SK-N-SH treated with all-trans-retinoic acid at 6 μM for 48 hours (cell line): ENCODE measurements at regions not wholly inside any gene's neighbourhood (a gene's known extent, or its start where the extent isn't known, plus 50 kb on each side); places are given as distances from the start of the nearest gene placed in this dataset.

Experiments
- ATAC-seq: fragments of 200-7000 bp; cut with Tn5 transposase; 3 replicates; pipeline ENCODE4 v1.9.1; 2020; ENCODE audit warnings: mild to moderate bottlenecking, moderate library complexity
- ARNTL ChIP-seq: fragments of 450-650 bp; formaldehyde crosslinking; IDR thresholded peaks from 2 replicates; pipeline ENCODE4 v1.5.0; 2020; ENCODE audit warnings: low read depth, mild to moderate bottlenecking, moderate library complexity, borderline replicate concordance
- BACH2 ChIP-seq: fragments of 250-450 bp; sonication (Bioruptor Pico); IDR thresholded peaks from 2 replicates; pipeline ENCODE4 v1.9.0; 2021; ENCODE audit warnings: mild to moderate bottlenecking, borderline replicate concordance
- CSDC2 ChIP-seq: fragments of 250-450 bp; sonication (Bioruptor Pico); IDR thresholded peaks from 2 replicates; pipeline ENCODE4 v1.5.0; 2020; ENCODE audit warnings: mild to moderate bottlenecking, moderate library complexity
- ESRRG ChIP-seq: fragments of 250-450 bp; sonication (Bioruptor Pico); IDR thresholded peaks from 2 replicates; pipeline ENCODE4 v1.6.1; 2021; ENCODE audit warnings: mild to moderate bottlenecking
- GLIS3 ChIP-seq: fragments of 250-450 bp; sonication (Bioruptor Pico); IDR thresholded peaks from 2 replicates; pipeline ENCODE4 v1.5.0; 2020; ENCODE audit warnings: mild to moderate bottlenecking, moderate library complexity
- ISL1 ChIP-seq: fragments of 250-450 bp; sonication (Bioruptor Pico); IDR thresholded peaks from 2 replicates; pipeline ENCODE4 v2.1.2; 2022; ENCODE audit warnings: mild to moderate bottlenecking, moderate library complexity
- OSR1 ChIP-seq: fragments of 250-450 bp; sonication (Bioruptor Pico); IDR thresholded peaks from 2 replicates; pipeline ENCODE4 v1.8.0; 2022; ENCODE audit warnings: moderate library complexity, mild to moderate bottlenecking, inconsistent platforms
- PPARA ChIP-seq: fragments of 250-450 bp; sonication (Bioruptor Pico); IDR thresholded peaks from 2 replicates; pipeline ENCODE4 v1.5.0; 2020; ENCODE audit warnings: mild to moderate bottlenecking, borderline replicate concordance
- RARB ChIP-seq: fragments of 250-450 bp; sonication (Bioruptor Pico); IDR thresholded peaks from 2 replicates; pipeline ENCODE4 v1.8.0; 2021; ENCODE audit warnings: mild to moderate bottlenecking, moderate library complexity
- SNAI2 ChIP-seq: fragments of 250-450 bp; sonication (Bioruptor Pico); IDR thresholded peaks from 2 replicates; pipeline ENCODE4 v1.5.0; 2020; ENCODE audit warnings: mild to moderate bottlenecking, moderate library complexity
- TCF4 ChIP-seq: fragments of 250-450 bp; sonication (Bioruptor Pico); IDR thresholded peaks from 2 replicates; pipeline ENCODE4 v1.8.0; 2021; ENCODE audit warnings: mild to moderate bottlenecking, moderate library complexity, borderline replicate concordance
- TOX ChIP-seq: fragments of 250-450 bp; sonication (Bioruptor Pico); IDR thresholded peaks from 2 replicates; pipeline ENCODE4 v1.8.0; 2021; ENCODE audit warnings: mild to moderate bottlenecking, moderate library complexity, borderline replicate concordance
- ZC3H10 ChIP-seq: fragments of 250-450 bp; sonication (Bioruptor Pico); IDR thresholded peaks from 2 replicates; pipeline ENCODE4 v1.5.1; 2021; ENCODE audit warnings: mild to moderate bottlenecking, moderate library complexity
- ZFP3 ChIP-seq: fragments of 250-450 bp; sonication (Bioruptor Pico); IDR thresholded peaks from 2 replicates; pipeline ENCODE4 v1.5.0; 2020; ENCODE audit warnings: mild to moderate bottlenecking, moderate library complexity
- ZFP30 ChIP-seq: fragments of 450-650 bp; formaldehyde crosslinking; IDR thresholded peaks from 2 replicates; pipeline ENCODE4 v1.5.0; 2022; ENCODE audit warnings: mild to moderate bottlenecking, moderate library complexity
- ZNF565 ChIP-seq: fragments of 450-650 bp; formaldehyde crosslinking; conservative IDR thresholded peaks from 2 replicates; pipeline ENCODE4 v1.5.0; 2020; ENCODE audit warnings: low read depth, mild to moderate bottlenecking, moderate library complexity
- ZNF8 ChIP-seq: fragments of 450-650 bp; formaldehyde crosslinking; IDR thresholded peaks from 2 replicates; pipeline ENCODE4 v1.5.0; 2020; ENCODE audit warnings: mild to moderate bottlenecking, moderate library complexity
- TF ChIP-seq, protein P1 (sequence below): fragments of 250-450 bp; sonication (Bioruptor Pico); IDR thresholded peaks from 2 replicates; pipeline ENCODE4 v1.8.0; 2020; ENCODE audit warnings: mild to moderate bottlenecking, moderate library complexity, borderline replicate concordance
- TF ChIP-seq, protein P2 (sequence below): fragments of 250-450 bp; sonication (Bioruptor Pico); IDR thresholded peaks from 2 replicates; pipeline ENCODE4 v1.5.0; 2020; ENCODE audit warnings: mild to moderate bottlenecking, moderate library complexity
- TF ChIP-seq, protein P3 (sequence below): fragments of 250-450 bp; sonication (Bioruptor Pico); IDR thresholded peaks from 2 replicates; pipeline ENCODE4 v1.5.1; 2020; ENCODE audit warnings: low read depth, mild to moderate bottlenecking, moderate library complexity
- TF ChIP-seq, protein P4 (sequence below): fragments of 250-450 bp; sonication (Bioruptor Pico); IDR thresholded peaks from 2 replicates; pipeline ENCODE4 v1.8.0; 2021; ENCODE audit warnings: low read depth, mild to moderate bottlenecking, moderate library complexity, borderline replicate concordance
- TF ChIP-seq, protein P5 (sequence below): fragments of 250-450 bp; sonication (Bioruptor Pico); IDR thresholded peaks from 2 replicates; pipeline ENCODE4 v1.5.1; 2021; ENCODE audit warnings: mild to moderate bottlenecking, moderate library complexity

DNA sequence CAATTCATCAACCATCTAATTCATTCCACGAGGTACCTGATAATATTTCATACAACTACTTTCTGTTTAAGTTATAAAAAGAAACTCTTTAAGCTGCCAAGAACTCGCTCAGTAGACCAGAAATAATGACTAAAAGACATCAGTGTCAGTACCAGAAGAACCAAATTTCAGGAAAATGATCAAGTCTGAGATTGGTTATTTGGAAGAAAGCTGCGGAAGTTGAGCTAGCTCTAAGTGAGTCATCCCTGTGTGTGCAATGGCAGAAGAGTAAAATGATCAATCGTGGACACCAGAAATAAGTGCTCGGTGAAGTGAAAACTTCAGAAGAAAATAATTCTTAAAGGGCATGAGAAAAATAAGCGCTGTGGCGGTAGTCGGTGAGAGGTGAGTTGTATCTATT is 933.2 kb upstream of the CHORDC1 start:
- no peak for ATAC-seq
- TF ChIP-seq, protein P1, sequence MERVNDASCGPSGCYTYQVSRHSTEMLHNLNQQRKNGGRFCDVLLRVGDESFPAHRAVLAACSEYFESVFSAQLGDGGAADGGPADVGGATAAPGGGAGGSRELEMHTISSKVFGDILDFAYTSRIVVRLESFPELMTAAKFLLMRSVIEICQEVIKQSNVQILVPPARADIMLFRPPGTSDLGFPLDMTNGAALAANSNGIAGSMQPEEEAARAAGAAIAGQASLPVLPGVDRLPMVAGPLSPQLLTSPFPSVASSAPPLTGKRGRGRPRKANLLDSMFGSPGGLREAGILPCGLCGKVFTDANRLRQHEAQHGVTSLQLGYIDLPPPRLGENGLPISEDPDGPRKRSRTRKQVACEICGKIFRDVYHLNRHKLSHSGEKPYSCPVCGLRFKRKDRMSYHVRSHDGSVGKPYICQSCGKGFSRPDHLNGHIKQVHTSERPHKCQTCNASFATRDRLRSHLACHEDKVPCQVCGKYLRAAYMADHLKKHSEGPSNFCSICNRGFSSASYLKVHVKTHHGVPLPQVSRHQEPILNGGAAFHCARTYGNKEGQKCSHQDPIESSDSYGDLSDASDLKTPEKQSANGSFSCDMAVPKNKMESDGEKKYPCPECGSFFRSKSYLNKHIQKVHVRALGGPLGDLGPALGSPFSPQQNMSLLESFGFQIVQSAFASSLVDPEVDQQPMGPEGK, result no peak
- no peak for TF ChIP-seq ZC3H10
- TF ChIP-seq, protein P2, sequence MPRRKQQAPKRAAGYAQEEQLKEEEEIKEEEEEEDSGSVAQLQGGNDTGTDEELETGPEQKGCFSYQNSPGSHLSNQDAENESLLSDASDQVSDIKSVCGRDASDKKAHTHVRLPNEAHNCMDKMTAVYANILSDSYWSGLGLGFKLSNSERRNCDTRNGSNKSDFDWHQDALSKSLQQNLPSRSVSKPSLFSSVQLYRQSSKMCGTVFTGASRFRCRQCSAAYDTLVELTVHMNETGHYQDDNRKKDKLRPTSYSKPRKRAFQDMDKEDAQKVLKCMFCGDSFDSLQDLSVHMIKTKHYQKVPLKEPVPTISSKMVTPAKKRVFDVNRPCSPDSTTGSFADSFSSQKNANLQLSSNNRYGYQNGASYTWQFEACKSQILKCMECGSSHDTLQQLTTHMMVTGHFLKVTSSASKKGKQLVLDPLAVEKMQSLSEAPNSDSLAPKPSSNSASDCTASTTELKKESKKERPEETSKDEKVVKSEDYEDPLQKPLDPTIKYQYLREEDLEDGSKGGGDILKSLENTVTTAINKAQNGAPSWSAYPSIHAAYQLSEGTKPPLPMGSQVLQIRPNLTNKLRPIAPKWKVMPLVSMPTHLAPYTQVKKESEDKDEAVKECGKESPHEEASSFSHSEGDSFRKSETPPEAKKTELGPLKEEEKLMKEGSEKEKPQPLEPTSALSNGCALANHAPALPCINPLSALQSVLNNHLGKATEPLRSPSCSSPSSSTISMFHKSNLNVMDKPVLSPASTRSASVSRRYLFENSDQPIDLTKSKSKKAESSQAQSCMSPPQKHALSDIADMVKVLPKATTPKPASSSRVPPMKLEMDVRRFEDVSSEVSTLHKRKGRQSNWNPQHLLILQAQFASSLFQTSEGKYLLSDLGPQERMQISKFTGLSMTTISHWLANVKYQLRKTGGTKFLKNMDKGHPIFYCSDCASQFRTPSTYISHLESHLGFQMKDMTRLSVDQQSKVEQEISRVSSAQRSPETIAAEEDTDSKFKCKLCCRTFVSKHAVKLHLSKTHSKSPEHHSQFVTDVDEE, result no peak
- no peak for TF ChIP-seq BACH2 (CRISPR knock-in tag)
- TF ChIP-seq ESRRG (CRISPR knock-in tag), result no peak
- TF ChIP-seq TCF4 (CRISPR knock-in tag), result no peak
- TF ChIP-seq, protein P3, sequence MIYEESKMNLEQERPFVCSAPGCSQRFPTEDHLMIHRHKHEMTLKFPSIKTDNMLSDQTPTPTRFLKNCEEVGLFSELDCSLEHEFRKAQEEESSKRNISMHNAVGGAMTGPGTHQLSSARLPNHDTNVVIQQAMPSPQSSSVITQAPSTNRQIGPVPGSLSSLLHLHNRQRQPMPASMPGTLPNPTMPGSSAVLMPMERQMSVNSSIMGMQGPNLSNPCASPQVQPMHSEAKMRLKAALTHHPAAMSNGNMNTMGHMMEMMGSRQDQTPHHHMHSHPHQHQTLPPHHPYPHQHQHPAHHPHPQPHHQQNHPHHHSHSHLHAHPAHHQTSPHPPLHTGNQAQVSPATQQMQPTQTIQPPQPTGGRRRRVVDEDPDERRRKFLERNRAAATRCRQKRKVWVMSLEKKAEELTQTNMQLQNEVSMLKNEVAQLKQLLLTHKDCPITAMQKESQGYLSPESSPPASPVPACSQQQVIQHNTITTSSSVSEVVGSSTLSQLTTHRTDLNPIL (CRISPR knock-in tag), result no peak
- TF ChIP-seq ARNTL, result no peak
- no peak for TF ChIP-seq ZNF8 (CRISPR knock-in tag)
- no peak for TF ChIP-seq CSDC2 (CRISPR knock-in tag)
- no peak for TF ChIP-seq SNAI2 (CRISPR knock-in tag)
- no peak for TF ChIP-seq TOX
- TF ChIP-seq GLIS3 (CRISPR knock-in tag), result no peak
- no peak for TF ChIP-seq OSR1 (CRISPR knock-in tag)
- TF ChIP-seq ZNF565 (CRISPR knock-in tag), result no peak

DNA sequence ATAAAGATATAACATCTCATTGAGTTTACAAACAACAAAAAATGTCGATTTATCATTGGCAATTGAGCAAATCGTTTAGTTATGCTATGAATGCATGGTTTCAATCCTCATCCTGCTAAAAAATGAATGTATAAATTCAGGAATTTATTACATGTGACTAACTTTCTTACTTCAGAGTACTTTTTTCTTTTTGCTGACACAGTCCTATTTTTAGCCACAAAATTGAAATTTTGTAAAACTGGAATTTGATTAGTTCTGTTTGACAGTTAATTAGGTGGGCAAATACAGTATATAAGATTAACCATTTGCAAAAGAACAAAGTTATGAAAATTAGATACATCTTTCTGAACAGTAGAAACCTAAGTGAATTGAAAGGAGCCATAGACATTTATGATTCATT is 925.0 kb upstream of the CHORDC1 start:
- ATAC-seq, result no peak
- TF ChIP-seq, protein P4, sequence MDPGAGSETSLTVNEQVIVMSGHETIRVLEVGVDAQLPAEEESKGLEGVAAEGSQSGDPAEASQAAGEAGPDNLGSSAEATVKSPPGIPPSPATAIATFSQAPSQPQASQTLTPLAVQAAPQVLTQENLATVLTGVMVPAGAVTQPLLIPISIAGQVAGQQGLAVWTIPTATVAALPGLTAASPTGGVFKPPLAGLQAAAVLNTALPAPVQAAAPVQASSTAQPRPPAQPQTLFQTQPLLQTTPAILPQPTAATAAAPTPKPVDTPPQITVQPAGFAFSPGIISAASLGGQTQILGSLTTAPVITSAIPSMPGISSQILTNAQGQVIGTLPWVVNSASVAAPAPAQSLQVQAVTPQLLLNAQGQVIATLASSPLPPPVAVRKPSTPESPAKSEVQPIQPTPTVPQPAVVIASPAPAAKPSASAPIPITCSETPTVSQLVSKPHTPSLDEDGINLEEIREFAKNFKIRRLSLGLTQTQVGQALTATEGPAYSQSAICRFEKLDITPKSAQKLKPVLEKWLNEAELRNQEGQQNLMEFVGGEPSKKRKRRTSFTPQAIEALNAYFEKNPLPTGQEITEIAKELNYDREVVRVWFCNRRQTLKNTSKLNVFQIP (CRISPR knock-in tag), result no peak
- TF ChIP-seq PPARA (CRISPR knock-in tag) (no peak), ZFP3 (CRISPR knock-in tag) (no peak), ZFP30 (CRISPR knock-in tag) (no peak), RARB (CRISPR knock-in tag) (no peak), ESRRG (CRISPR knock-in tag) (no peak), ISL1 (CRISPR knock-in tag) (no peak), ARNTL (no peak)
- TF ChIP-seq, protein P5, sequence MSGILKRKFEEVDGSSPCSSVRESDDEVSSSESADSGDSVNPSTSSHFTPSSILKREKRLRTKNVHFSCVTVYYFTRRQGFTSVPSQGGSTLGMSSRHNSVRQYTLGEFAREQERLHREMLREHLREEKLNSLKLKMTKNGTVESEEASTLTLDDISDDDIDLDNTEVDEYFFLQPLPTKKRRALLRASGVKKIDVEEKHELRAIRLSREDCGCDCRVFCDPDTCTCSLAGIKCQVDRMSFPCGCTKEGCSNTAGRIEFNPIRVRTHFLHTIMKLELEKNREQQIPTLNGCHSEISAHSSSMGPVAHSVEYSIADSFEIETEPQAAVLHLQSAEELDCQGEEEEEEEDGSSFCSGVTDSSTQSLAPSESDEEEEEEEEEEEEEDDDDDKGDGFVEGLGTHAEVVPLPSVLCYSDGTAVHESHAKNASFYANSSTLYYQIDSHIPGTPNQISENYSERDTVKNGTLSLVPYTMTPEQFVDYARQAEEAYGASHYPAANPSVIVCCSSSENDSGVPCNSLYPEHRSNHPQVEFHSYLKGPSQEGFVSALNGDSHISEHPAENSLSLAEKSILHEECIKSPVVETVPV (CRISPR knock-in tag), result no peak
- TF ChIP-seq, protein P1, result no peak
